Neural progenitor cell (in vitro differentiated cells): ENCODE measurements at regions not wholly inside any gene's neighbourhood (a gene's known extent, or its start where the extent isn't known, plus 50 kb on each side); places are given as distances from the start of the nearest gene placed in this dataset.

ENCODE experiments used
- EZH2 ChIP-seq: fragments of 200-600 bp; sonication (generic); IDR thresholded peaks from 2 replicates; pipeline ENCODE4 v1.6.1; 2017; ENCODE audit warnings: antibody characterized with exemption, mild to moderate bottlenecking, moderate library complexity
- TF ChIP-seq, protein P1 (sequence below): fragments of 200-600 bp; sonication (generic); IDR thresholded peaks from 2 replicates; pipeline ENCODE4 v1.5.1; 2017; ENCODE audit warnings: antibody characterized with exemption, mild to moderate bottlenecking

GRCh38 chr22:49095366-49095765, 732.3 kb downstream of the BRD1 start:
- TF ChIP-seq, protein P1, sequence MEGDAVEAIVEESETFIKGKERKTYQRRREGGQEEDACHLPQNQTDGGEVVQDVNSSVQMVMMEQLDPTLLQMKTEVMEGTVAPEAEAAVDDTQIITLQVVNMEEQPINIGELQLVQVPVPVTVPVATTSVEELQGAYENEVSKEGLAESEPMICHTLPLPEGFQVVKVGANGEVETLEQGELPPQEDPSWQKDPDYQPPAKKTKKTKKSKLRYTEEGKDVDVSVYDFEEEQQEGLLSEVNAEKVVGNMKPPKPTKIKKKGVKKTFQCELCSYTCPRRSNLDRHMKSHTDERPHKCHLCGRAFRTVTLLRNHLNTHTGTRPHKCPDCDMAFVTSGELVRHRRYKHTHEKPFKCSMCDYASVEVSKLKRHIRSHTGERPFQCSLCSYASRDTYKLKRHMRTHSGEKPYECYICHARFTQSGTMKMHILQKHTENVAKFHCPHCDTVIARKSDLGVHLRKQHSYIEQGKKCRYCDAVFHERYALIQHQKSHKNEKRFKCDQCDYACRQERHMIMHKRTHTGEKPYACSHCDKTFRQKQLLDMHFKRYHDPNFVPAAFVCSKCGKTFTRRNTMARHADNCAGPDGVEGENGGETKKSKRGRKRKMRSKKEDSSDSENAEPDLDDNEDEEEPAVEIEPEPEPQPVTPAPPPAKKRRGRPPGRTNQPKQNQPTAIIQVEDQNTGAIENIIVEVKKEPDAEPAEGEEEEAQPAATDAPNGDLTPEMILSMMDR, result no peak
- no peak for TF ChIP-seq EZH2
